ENCODE measurements at regions not wholly inside any gene's neighbourhood (a gene's known extent, or its start where the extent isn't known, plus 50 kb on each side); places are given as distances from the start of the nearest gene placed in this dataset.

GRCh38 chr21:41580758-41581554 lies 73.0 kb upstream of the TMPRSS2 start:
- Histone ChIP-seq H3K9me3 (ENCODE audit: low read length) (peaks cover 12% of the 10 kb centered on the region), H3K36me3 (ENCODE audit: insufficient read depth, low read length) (no peaks in the 10 kb centered on the region), H3K4me2 (ENCODE audit: low read length) (no peak overlapping the region), H3K4me1 (ENCODE audit: insufficient read depth, low read length, severe bottlenecking) (no peaks in the 10 kb centered on the region), H3K27ac (ENCODE audit: low read depth, low read length, poor library complexity, severe bottlenecking) (no peak overlapping the region), H4K20me1 (ENCODE audit: insufficient read depth, low read length) (no peaks in the 10 kb centered on the region), H2AFZ (ENCODE audit: low read length) (no peak overlapping the region), H3K4me3 (ENCODE audit: low read depth, low read length, poor library complexity, severe bottlenecking) (no peak overlapping the region), H3K27me3 (ENCODE audit: insufficient read depth, low read length) (no peaks in the 10 kb centered on the region; the same call in 1 of the 2 replicates), H3K79me2 (ENCODE audit: insufficient read depth, low read length) (no peaks in the 10 kb centered on the region), H3K9me2 (ENCODE audit: low read depth, low read length) (no peaks in the 10 kb centered on the region), H3K9ac (ENCODE audit: low read length) (no peak overlapping the region), H3F3A (ENCODE audit: insufficient read depth, low read length) (no peaks in the 10 kb centered on the region)
- TF ChIP-seq CTCF (IDR thresholded peaks at IDR 0.05; ENCODE audit: low read length) (no peak), EZH2 (IDR thresholded peaks at IDR 0.05; ENCODE audit: borderline replicate concordance, low read length) (no peak)

GRCh38 chr21:41579692-41580091 lies 71.7 kb upstream of the TMPRSS2 start:
- Histone ChIP-seq H3K27ac (ENCODE audit: low read depth, low read length, poor library complexity, severe bottlenecking) (no peak overlapping the region), H2AFZ (ENCODE audit: low read length) (no peak overlapping the region), H3F3A (ENCODE audit: insufficient read depth, low read length) (no peaks in the 10 kb centered on the region), H3K4me3 (ENCODE audit: low read depth, low read length, poor library complexity, severe bottlenecking) (no peak overlapping the region), H3K9me2 (ENCODE audit: low read depth, low read length) (no peaks in the 10 kb centered on the region), H3K36me3 (ENCODE audit: insufficient read depth, low read length) (no peaks in the 10 kb centered on the region), H3K79me2 (ENCODE audit: insufficient read depth, low read length) (no peaks in the 10 kb centered on the region), H3K4me2 (ENCODE audit: low read length) (no peak overlapping the region), H4K20me1 (ENCODE audit: insufficient read depth, low read length) (no peaks in the 10 kb centered on the region), H3K27me3 (ENCODE audit: insufficient read depth, low read length) (no peaks in the 10 kb centered on the region; the same call in 1 of the 2 replicates), H3K4me1 (ENCODE audit: insufficient read depth, low read length, severe bottlenecking) (no peaks in the 10 kb centered on the region), H3K9ac (ENCODE audit: low read length) (no peak overlapping the region), H3K9me3 (ENCODE audit: low read length) (peaks cover 12% of the 10 kb centered on the region)
- TF ChIP-seq EZH2 (IDR thresholded peaks at IDR 0.05; ENCODE audit: borderline replicate concordance, low read length) (no peak), CTCF (IDR thresholded peaks at IDR 0.05; ENCODE audit: low read length) (no peak)

- no peaks in the 10 kb centered on the region for H3K79me2 ChIP-seq (ENCODE audit: insufficient read depth, low read length)
- no peaks in the 10 kb centered on the region for H3K9me2 ChIP-seq (ENCODE audit: low read depth, low read length)
- no peaks in the 10 kb centered on the region for H3F3A ChIP-seq (ENCODE audit: insufficient read depth, low read length)
- no peak overlapping the region for H2AFZ ChIP-seq (ENCODE audit: low read length)
- H3K4me3 ChIP-seq (ENCODE audit: low read depth, low read length, poor library complexity, severe bottlenecking), result no peak overlapping the region
- no peaks in the 10 kb centered on the region for H3K4me1 ChIP-seq (ENCODE audit: insufficient read depth, low read length, severe bottlenecking)
- no peaks in the 10 kb centered on the region; the same call in 1 of the 2 replicates for H3K27me3 ChIP-seq (ENCODE audit: insufficient read depth, low read length)
- no peak overlapping the region for H3K4me2 ChIP-seq (ENCODE audit: low read length)
- H4K20me1 ChIP-seq (ENCODE audit: insufficient read depth, low read length), result no peaks in the 10 kb centered on the region
- peaks cover 12% of the 10 kb centered on the region for H3K9me3 ChIP-seq (ENCODE audit: low read length)
- no peak for TF ChIP-seq CTCF (IDR thresholded peaks at IDR 0.05; ENCODE audit: low read length)
- no peak for TF ChIP-seq EZH2 (IDR thresholded peaks at IDR 0.05; ENCODE audit: borderline replicate concordance, low read length)
- H3K36me3 ChIP-seq (ENCODE audit: insufficient read depth, low read length), result no peaks in the 10 kb centered on the region
- H3K9ac ChIP-seq (ENCODE audit: low read length), result no peak overlapping the region
- H3K27ac ChIP-seq (ENCODE audit: low read depth, low read length, poor library complexity, severe bottlenecking), result no peak overlapping the region
Observed at GRCh38 chr21:41578716-41579115, 70.8 kb upstream of the TMPRSS2 start.

Data from OCI-LY1 (cell line).